ENCODE measurements at regions not wholly inside any gene's neighbourhood (a gene's known extent, or its start where the extent isn't known, plus 50 kb on each side); places are given as distances from the start of the nearest gene placed in this dataset.

DNA sequence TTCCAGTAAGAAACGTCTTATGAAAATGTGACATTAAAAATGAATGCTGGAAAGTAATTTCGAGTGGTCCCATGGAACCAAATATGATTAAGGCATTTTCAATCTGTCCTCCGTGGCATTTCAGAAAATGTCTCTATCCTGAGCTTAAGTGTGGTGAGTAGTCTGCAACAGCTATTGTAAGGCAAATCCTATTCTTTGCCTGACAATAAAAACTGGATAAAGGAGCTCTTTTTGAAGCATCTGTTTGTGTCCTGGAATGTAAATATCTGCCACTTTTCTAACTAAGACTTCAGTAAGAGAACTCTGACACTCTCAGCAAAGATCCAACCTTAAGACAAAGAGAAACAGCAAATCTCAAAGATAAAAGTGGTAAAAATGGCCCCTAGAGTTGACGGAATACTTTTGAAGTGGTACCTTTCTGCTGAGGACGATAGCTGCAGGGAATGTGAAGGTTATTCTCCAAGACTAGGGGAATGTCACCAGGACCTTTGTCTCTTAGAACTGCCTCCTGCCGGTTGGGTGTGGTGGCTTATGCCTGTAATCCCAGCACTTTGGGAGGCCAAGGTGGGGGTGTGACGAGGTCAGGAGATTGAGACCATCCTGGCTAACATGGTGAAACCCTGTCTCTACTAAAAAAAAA, 486.7 kb upstream of the ZP4 start:
- TF ChIP-seq Cebpa-rat (IDR thresholded peaks at IDR 0.05): no peak
- no peaks in the 10 kb centered on the region for H3K36me3 ChIP-seq
- H3K27ac ChIP-seq: no peak overlapping the region
- no peak overlapping the region for H3K4me2 ChIP-seq
- H3K9me3 ChIP-seq: no peaks in the 10 kb centered on the region
- H3K4me3 ChIP-seq: no peak overlapping the region
- H3K4me1 ChIP-seq: no peaks in the 10 kb centered on the region
- H4K20me1 ChIP-seq: no peaks in the 10 kb centered on the region
- no peaks in the 10 kb centered on the region for H3K27me3 ChIP-seq
- no peak overlapping the region for H3K9ac ChIP-seq

DNA sequence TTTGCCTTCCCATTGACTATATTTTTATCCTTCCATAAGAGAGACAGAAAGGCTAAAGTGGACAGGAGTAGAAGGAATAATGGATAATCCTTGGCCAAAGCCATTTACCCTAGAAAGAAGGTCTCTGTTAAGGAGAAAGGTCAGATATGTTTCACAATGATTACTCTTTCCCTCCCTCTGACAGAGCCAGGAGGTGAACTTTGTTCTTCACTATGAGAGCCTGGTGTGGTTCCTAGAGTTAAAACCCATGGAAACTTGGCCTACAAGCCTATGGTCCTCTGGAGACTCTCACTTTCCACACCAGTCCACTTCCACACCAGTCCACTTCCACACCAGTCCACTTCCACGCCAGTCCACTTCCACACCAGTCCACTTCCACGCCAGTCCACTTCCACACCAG, 479.9 kb upstream of the ZP4 start:
- no peaks in the 10 kb centered on the region for H4K20me1 ChIP-seq
- no peak for TF ChIP-seq Cebpa-rat (IDR thresholded peaks at IDR 0.05)
- no peak overlapping the region for H3K4me2 ChIP-seq
- H3K9ac ChIP-seq: no peak overlapping the region
- H3K4me1 ChIP-seq: no peaks in the 10 kb centered on the region
- H3K27ac ChIP-seq: no peak overlapping the region
- no peaks in the 10 kb centered on the region for H3K36me3 ChIP-seq
- H3K9me3 ChIP-seq: no peaks in the 10 kb centered on the region
- no peaks in the 10 kb centered on the region for H3K27me3 ChIP-seq
- H3K4me3 ChIP-seq: no peak overlapping the region

DNA sequence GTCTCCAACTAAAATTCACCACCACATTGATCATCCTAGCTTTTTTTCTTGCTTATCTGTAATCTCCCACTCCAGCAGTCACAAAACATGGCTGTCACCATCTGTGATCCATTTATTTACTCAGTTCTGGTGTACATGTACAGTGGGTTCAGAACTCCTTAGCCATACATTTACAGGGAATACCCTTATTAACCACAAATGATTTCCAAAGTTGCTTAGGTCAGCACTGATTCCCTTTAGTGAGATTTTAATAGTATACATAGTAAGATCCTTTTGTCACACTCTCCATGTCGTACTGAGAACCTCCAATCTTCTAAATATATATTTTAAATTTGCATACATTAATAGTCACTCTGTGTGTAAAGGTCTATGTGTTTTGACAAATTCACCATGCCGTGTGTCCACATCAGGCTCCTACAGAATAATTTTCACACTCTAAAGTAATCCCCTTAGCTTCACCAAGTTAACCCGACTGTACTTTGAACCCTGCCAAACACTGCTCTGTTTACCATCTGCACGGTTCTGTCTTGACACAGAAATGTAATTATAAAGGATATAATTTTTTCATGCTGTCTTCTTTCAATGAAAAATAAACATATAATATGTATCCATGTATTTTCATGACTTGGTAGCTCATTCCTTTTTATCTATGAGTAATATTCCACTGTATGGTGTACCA, 473.6 kb upstream of the ZP4 start:
- H3K27me3 ChIP-seq: no peaks in the 10 kb centered on the region
- no peak overlapping the region for H3K27ac ChIP-seq
- no peak overlapping the region for H3K9ac ChIP-seq
- no peaks in the 10 kb centered on the region for H3K36me3 ChIP-seq
- no peak overlapping the region for H3K4me2 ChIP-seq
- no peaks in the 10 kb centered on the region for H3K4me1 ChIP-seq
- no peaks in the 10 kb centered on the region for H3K9me3 ChIP-seq
- no peak for TF ChIP-seq Cebpa-rat (IDR thresholded peaks at IDR 0.05)
- no peaks in the 10 kb centered on the region for H4K20me1 ChIP-seq
- H3K4me3 ChIP-seq: no peak overlapping the region

DNA sequence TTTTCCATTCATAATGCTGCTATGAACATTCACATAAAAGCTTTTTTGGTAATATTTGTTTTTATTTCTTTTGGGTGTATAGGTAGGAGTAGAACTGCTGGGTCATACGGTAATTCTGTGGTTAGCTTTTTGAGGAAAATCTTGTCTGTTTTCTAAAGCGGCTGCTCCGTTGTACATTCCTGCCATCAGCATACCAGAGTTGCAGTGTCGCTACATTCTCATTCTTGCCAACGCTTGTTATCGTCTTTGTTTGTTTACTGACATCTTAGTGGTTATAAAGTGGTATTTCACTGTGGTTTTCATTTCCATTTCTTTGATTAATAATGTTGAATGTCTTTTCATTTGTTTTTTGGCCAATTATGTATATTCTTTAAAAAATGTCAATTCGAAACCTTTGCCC, 469.8 kb upstream of the ZP4 start:
- Histone ChIP-seq H3K27ac (no peak overlapping the region), H3K27me3 (no peaks in the 10 kb centered on the region), H3K4me3 (no peak overlapping the region), H3K4me2 (no peak overlapping the region), H3K36me3 (no peaks in the 10 kb centered on the region), H3K9me3 (no peaks in the 10 kb centered on the region), H4K20me1 (no peaks in the 10 kb centered on the region), H3K9ac (no peak overlapping the region), H3K4me1 (no peaks in the 10 kb centered on the region)
- no peak for TF ChIP-seq Cebpa-rat (IDR thresholded peaks at IDR 0.05)

DNA sequence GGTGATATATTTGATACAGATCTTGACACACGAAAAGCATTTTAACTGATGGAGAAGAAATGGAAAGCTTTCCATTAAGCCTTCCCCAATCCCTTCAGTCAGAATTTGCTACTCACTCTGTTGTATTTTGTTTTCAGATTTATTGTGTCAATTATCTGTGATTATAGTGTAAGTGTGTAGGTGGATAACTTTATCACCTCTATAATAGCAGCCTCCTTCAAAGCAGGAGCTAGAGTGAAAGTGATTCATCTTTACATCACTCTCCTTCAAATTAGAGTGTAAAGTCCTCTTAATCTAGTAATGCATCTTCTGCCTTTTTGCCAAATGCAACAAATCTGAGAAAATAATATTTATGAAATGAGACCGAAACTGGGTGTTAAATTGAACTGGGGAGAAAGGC, 459.7 kb upstream of the ZP4 start:
- Histone ChIP-seq H3K4me3 (no peak overlapping the region), H3K27ac (no peak overlapping the region), H3K9ac (no peak overlapping the region), H3K4me2 (no peak overlapping the region), H3K9me3 (no peaks in the 10 kb centered on the region), H3K27me3 (no peaks in the 10 kb centered on the region), H3K4me1 (no peaks in the 10 kb centered on the region), H4K20me1 (no peaks in the 10 kb centered on the region), H3K36me3 (no peaks in the 10 kb centered on the region)
- TF ChIP-seq Cebpa-rat (IDR thresholded peaks at IDR 0.05): no peak

DNA sequence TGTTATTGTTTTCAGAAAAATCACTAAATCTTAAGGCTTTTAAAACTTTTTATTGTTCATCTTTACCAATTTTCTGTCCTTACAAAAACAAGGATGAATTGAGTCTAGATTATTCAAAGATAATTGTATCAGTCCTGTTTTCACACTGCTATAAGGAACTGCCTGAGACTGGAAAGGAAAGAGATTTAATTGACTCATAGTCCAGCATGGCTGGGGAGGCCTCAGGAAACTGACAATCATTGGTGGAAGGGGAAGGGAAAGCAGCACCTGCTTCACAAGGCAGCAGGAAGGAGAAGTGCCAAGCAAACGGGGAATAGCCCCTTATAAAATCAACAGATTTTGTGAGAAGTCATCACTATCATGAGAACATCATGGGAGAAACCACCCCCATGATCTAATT, 455.6 kb upstream of the ZP4 start:
- H3K4me3 ChIP-seq: no peak overlapping the region
- no peak overlapping the region for H3K27ac ChIP-seq
- no peaks in the 10 kb centered on the region for H4K20me1 ChIP-seq
- H3K9ac ChIP-seq: no peak overlapping the region
- no peaks in the 10 kb centered on the region for H3K27me3 ChIP-seq
- H3K36me3 ChIP-seq: no peaks in the 10 kb centered on the region
- no peak for TF ChIP-seq Cebpa-rat (IDR thresholded peaks at IDR 0.05)
- no peaks in the 10 kb centered on the region for H3K9me3 ChIP-seq
- H3K4me1 ChIP-seq: peaks cover 2% of the 10 kb centered on the region; the same call in 1 of the 2 replicates
- H3K4me2 ChIP-seq: no peak overlapping the region

DNA sequence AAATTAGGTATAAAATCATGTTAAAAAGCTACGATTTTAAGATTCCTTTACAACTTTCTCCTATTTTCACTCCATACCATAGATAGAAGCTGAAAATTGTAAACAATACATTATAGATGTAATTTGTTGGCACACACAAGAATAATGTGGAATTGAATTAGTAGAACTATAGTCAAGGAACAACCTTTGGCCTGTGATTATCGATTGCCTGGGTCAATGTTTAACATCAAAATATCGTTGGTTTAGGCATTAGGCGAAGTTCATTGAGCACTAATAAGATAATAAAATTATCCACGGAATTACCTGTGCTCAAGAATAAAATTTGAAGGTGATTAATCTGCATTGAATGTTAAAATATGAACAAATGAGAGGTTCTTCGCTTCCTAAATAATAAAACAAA, 455.1 kb upstream of the ZP4 start:
- no peaks in the 10 kb centered on the region for H3K36me3 ChIP-seq
- H3K4me3 ChIP-seq: no peak overlapping the region
- no peak for TF ChIP-seq Cebpa-rat (IDR thresholded peaks at IDR 0.05)
- H3K9ac ChIP-seq: no peak overlapping the region
- H3K4me2 ChIP-seq: no peak overlapping the region
- no peaks in the 10 kb centered on the region for H3K27me3 ChIP-seq
- H4K20me1 ChIP-seq: no peaks in the 10 kb centered on the region
- no peaks in the 10 kb centered on the region for H3K9me3 ChIP-seq
- peaks cover 5% of the 10 kb centered on the region; the same call in 1 of the 2 replicates for H3K4me1 ChIP-seq
- no peak overlapping the region for H3K27ac ChIP-seq

DNA sequence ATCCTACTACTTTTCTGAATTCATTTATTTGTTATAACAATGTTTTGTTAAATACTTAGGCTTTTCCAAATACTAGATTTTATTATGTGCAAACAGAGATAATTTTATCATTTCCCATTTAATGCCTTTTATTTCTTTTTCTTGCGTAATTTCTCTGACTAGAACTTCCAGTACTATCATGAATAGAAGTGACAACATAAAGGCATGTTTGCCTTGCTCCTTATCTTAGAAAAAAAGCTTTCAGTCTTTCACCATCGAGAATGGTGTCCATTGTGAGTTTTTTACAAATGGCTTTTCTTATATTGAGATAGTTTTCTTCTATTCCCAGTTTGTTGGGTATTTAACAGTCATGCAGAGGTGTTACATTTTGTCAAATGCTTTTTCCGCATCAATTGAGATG, 453.1 kb upstream of the ZP4 start:
- no peak for TF ChIP-seq Cebpa-rat (IDR thresholded peaks at IDR 0.05)
- no peaks in the 10 kb centered on the region for H3K27me3 ChIP-seq
- H3K4me3 ChIP-seq: no peak overlapping the region
- H3K27ac ChIP-seq: no peak overlapping the region
- H3K9me3 ChIP-seq: no peaks in the 10 kb centered on the region
- no peaks in the 10 kb centered on the region for H4K20me1 ChIP-seq
- H3K9ac ChIP-seq: no peak overlapping the region
- H3K36me3 ChIP-seq: no peaks in the 10 kb centered on the region
- no peak overlapping the region for H3K4me2 ChIP-seq
- peaks cover 5% of the 10 kb centered on the region; the same call in 1 of the 2 replicates for H3K4me1 ChIP-seq

DNA sequence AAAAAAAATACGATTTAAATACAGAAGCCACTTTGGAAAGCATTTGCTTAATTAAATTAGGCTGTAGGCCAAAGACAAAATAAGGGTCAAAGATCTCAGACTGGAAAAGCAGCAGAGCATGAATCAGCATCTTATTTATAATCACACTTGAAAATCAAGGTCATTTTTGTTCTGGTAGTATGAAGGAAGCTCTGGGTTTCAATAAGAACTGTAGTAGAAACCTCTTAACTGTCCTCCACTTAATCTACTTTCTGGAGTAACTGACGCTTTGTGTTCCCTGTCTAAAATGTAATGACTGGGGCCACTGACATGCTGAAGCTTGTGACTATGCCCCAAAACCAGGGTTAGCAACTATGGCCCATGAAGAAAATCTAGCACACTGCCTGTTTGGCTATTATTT, 450.7 kb upstream of the ZP4 start:
- H3K27ac ChIP-seq: no peak overlapping the region
- peaks cover 5% of the 10 kb centered on the region; the same call in 1 of the 2 replicates for H3K4me1 ChIP-seq
- no peak for TF ChIP-seq Cebpa-rat (IDR thresholded peaks at IDR 0.05)
- no peaks in the 10 kb centered on the region for H3K9me3 ChIP-seq
- no peaks in the 10 kb centered on the region for H4K20me1 ChIP-seq
- no peak overlapping the region for H3K4me2 ChIP-seq
- H3K27me3 ChIP-seq: no peaks in the 10 kb centered on the region
- H3K36me3 ChIP-seq: no peaks in the 10 kb centered on the region
- no peak overlapping the region for H3K9ac ChIP-seq
- H3K4me3 ChIP-seq: no peak overlapping the region

DNA sequence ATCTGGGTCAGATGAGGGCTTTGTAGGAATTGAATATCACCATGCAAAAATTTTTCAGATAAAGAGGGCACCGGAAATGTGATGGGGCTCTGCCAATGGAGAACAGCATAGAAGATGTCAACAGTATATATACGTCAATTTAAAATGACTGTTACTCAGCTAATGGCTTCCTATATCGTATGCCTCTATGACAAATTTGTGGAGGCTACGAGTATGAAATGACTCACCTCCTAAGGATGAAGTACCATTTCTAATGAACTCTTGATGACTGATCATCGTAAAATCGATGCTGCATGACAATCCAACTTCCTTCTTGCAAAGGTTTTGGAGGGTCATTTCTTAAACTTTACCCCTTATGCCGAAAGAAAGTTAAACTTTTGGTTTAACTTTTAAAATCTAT, 450.3 kb upstream of the ZP4 start:
- no peak overlapping the region for H3K4me2 ChIP-seq

More for the DNA sequence above, 450.3 kb upstream of the ZP4 start:
- Histone ChIP-seq H4K20me1 (no peaks in the 10 kb centered on the region), H3K9ac (no peak overlapping the region), H3K27ac (no peak overlapping the region), H3K27me3 (no peaks in the 10 kb centered on the region), H3K9me3 (no peaks in the 10 kb centered on the region), H3K4me3 (no peak overlapping the region), H3K4me1 (peaks cover 5% of the 10 kb centered on the region; the same call in 1 of the 2 replicates), H3K36me3 (no peaks in the 10 kb centered on the region)
- TF ChIP-seq Cebpa-rat (IDR thresholded peaks at IDR 0.05): no peak

Measured in BLaER1 (cell line).